SK-N-SH treated with all-trans-retinoic acid at 6 μM for 48 hours (cell line): ENCODE measurements at regions not wholly inside any gene's neighbourhood (a gene's known extent, or its start where the extent isn't known, plus 50 kb on each side); places are given as distances from the start of the nearest gene placed in this dataset.

ENCODE experiments used
- ATAC-seq: fragments of 200-7000 bp; cut with Tn5 transposase; 3 replicates; pipeline ENCODE4 v1.9.1; 2020; ENCODE audit warnings: mild to moderate bottlenecking, moderate library complexity
- CSDC2 ChIP-seq: fragments of 250-450 bp; sonication (Bioruptor Pico); IDR thresholded peaks from 2 replicates; pipeline ENCODE4 v1.5.0; 2020; ENCODE audit warnings: mild to moderate bottlenecking, moderate library complexity
- ESRRG ChIP-seq: fragments of 250-450 bp; sonication (Bioruptor Pico); IDR thresholded peaks from 2 replicates; pipeline ENCODE4 v1.6.1; 2021; ENCODE audit warnings: mild to moderate bottlenecking
- GLIS3 ChIP-seq: fragments of 250-450 bp; sonication (Bioruptor Pico); IDR thresholded peaks from 2 replicates; pipeline ENCODE4 v1.5.0; 2020; ENCODE audit warnings: mild to moderate bottlenecking, moderate library complexity
- ISL1 ChIP-seq: fragments of 250-450 bp; sonication (Bioruptor Pico); IDR thresholded peaks from 2 replicates; pipeline ENCODE4 v2.1.2; 2022; ENCODE audit warnings: mild to moderate bottlenecking, moderate library complexity
- OSR1 ChIP-seq: fragments of 250-450 bp; sonication (Bioruptor Pico); IDR thresholded peaks from 2 replicates; pipeline ENCODE4 v1.8.0; 2022; ENCODE audit warnings: moderate library complexity, mild to moderate bottlenecking, inconsistent platforms
- POU6F1 ChIP-seq: fragments of 250-450 bp; sonication (Bioruptor Pico); IDR thresholded peaks from 2 replicates; pipeline ENCODE4 v1.8.0; 2021; ENCODE audit warnings: low read depth, mild to moderate bottlenecking, moderate library complexity, borderline replicate concordance
- PPARA ChIP-seq: fragments of 250-450 bp; sonication (Bioruptor Pico); IDR thresholded peaks from 2 replicates; pipeline ENCODE4 v1.5.0; 2020; ENCODE audit warnings: mild to moderate bottlenecking, borderline replicate concordance
- RARB ChIP-seq: fragments of 250-450 bp; sonication (Bioruptor Pico); IDR thresholded peaks from 2 replicates; pipeline ENCODE4 v1.8.0; 2021; ENCODE audit warnings: mild to moderate bottlenecking, moderate library complexity
- SNAI2 ChIP-seq: fragments of 250-450 bp; sonication (Bioruptor Pico); IDR thresholded peaks from 2 replicates; pipeline ENCODE4 v1.5.0; 2020; ENCODE audit warnings: mild to moderate bottlenecking, moderate library complexity
- TSHZ2 ChIP-seq: fragments of 250-450 bp; sonication (Bioruptor Pico); IDR thresholded peaks from 2 replicates; pipeline ENCODE4 v1.5.0; 2020; ENCODE audit warnings: mild to moderate bottlenecking, moderate library complexity
- ZFP3 ChIP-seq: fragments of 250-450 bp; sonication (Bioruptor Pico); IDR thresholded peaks from 2 replicates; pipeline ENCODE4 v1.5.0; 2020; ENCODE audit warnings: mild to moderate bottlenecking, moderate library complexity
- ZFP30 ChIP-seq: fragments of 450-650 bp; formaldehyde crosslinking; IDR thresholded peaks from 2 replicates; pipeline ENCODE4 v1.5.0; 2022; ENCODE audit warnings: mild to moderate bottlenecking, moderate library complexity
- ZNF565 ChIP-seq: fragments of 450-650 bp; formaldehyde crosslinking; conservative IDR thresholded peaks from 2 replicates; pipeline ENCODE4 v1.5.0; 2020; ENCODE audit warnings: low read depth, mild to moderate bottlenecking, moderate library complexity
- ZNF70 ChIP-seq: fragments of 450-650 bp; formaldehyde crosslinking; IDR thresholded peaks from 2 replicates; pipeline ENCODE4 v1.5.0; 2020; ENCODE audit warnings: mild to moderate bottlenecking, moderate library complexity
- ZNF8 ChIP-seq: fragments of 450-650 bp; formaldehyde crosslinking; IDR thresholded peaks from 2 replicates; pipeline ENCODE4 v1.5.0; 2020; ENCODE audit warnings: mild to moderate bottlenecking, moderate library complexity
- TF ChIP-seq, protein P1 (sequence below): fragments of 250-450 bp; sonication (Bioruptor Pico); IDR thresholded peaks from 2 replicates; pipeline ENCODE4 v1.5.1; 2020; ENCODE audit warnings: low read depth, mild to moderate bottlenecking, moderate library complexity
- TF ChIP-seq, protein P2 (sequence below): fragments of 250-450 bp; sonication (Bioruptor Pico); IDR thresholded peaks from 2 replicates; pipeline ENCODE4 v1.8.0; 2020; ENCODE audit warnings: mild to moderate bottlenecking, moderate library complexity, borderline replicate concordance
- TF ChIP-seq, protein P3 (sequence below): fragments of 250-450 bp; sonication (Bioruptor Pico); IDR thresholded peaks from 2 replicates; pipeline ENCODE4 v1.5.1; 2021; ENCODE audit warnings: mild to moderate bottlenecking, moderate library complexity

GRCh38 chr6:144769142-144769541 lies 484.0 kb downstream of the UTRN start (continued):
- TF ChIP-seq ZFP3 = no peak
- TF ChIP-seq, protein P1, sequence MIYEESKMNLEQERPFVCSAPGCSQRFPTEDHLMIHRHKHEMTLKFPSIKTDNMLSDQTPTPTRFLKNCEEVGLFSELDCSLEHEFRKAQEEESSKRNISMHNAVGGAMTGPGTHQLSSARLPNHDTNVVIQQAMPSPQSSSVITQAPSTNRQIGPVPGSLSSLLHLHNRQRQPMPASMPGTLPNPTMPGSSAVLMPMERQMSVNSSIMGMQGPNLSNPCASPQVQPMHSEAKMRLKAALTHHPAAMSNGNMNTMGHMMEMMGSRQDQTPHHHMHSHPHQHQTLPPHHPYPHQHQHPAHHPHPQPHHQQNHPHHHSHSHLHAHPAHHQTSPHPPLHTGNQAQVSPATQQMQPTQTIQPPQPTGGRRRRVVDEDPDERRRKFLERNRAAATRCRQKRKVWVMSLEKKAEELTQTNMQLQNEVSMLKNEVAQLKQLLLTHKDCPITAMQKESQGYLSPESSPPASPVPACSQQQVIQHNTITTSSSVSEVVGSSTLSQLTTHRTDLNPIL (CRISPR knock-in tag) = no peak
- TF ChIP-seq, all 23 proteins: peak for 0

DNA sequence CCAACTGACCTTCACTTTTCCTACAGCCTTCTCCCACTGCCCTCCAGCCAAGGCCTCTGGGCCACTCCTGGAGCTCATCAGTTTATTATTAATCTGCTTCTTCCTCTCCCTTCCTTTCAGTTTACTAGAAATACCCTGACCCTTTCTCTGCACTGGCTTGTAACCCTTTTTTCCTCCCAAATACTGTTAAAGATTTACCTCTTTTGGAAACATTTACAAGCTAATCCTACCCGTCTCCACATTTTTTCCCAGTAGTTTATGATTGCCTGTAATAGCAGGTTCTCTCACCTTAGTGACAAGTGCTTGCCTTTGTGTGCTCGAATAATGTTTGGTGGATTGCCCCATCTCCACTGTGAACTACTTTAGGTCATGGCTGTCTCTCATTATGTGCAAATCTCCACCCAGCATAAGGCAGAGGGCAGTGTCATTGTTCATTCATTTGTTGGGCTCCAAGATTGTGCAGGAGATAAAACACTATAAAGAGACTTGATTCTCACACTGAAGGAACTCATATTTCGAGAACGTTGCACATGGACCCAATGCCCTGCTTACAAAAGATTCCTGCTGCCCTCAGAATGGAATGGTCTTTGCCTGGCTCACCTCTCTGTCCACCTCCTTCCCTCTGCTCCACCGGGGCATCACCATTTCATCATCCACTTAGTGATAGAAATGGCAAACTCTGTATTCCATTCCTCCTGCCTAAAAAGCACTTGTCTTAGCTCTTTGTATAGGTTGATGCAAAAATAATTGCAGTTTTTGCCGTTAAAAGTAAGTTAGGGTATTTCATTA lies 491.1 kb downstream of the UTRN start:
- ATAC-seq = no peak

GRCh38 chr6:144777249-144777648 lies 492.1 kb downstream of the UTRN start:
- ATAC-seq = no peak

More for the DNA sequence above, 491.1 kb downstream of the UTRN start:
- TF ChIP-seq TSHZ2 (CRISPR knock-in tag) = no peak
- TF ChIP-seq ZFP30 (CRISPR knock-in tag) = no peak
- TF ChIP-seq ZNF565 (CRISPR knock-in tag) = no peak
- no peak for TF ChIP-seq GLIS3 (CRISPR knock-in tag)
- TF ChIP-seq, protein P2, sequence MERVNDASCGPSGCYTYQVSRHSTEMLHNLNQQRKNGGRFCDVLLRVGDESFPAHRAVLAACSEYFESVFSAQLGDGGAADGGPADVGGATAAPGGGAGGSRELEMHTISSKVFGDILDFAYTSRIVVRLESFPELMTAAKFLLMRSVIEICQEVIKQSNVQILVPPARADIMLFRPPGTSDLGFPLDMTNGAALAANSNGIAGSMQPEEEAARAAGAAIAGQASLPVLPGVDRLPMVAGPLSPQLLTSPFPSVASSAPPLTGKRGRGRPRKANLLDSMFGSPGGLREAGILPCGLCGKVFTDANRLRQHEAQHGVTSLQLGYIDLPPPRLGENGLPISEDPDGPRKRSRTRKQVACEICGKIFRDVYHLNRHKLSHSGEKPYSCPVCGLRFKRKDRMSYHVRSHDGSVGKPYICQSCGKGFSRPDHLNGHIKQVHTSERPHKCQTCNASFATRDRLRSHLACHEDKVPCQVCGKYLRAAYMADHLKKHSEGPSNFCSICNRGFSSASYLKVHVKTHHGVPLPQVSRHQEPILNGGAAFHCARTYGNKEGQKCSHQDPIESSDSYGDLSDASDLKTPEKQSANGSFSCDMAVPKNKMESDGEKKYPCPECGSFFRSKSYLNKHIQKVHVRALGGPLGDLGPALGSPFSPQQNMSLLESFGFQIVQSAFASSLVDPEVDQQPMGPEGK (CRISPR knock-in tag) = no peak
- TF ChIP-seq POU6F1 (CRISPR knock-in tag) = no peak
- TF ChIP-seq OSR1 (CRISPR knock-in tag) = no peak
- TF ChIP-seq CSDC2 (CRISPR knock-in tag) = no peak
- TF ChIP-seq RARB = no peak
- TF ChIP-seq PPARA (CRISPR knock-in tag) = no peak
- no peak for TF ChIP-seq ESRRG (CRISPR knock-in tag)
- TF ChIP-seq, all 23 proteins: peak for 0

More at GRCh38 chr6:144777249-144777648, 492.1 kb downstream of the UTRN start:
- TF ChIP-seq RARB (no peak), ZNF70 (CRISPR knock-in tag) (no peak), ZFP30 (CRISPR knock-in tag) (no peak), ZNF8 (CRISPR knock-in tag) (no peak), CSDC2 (CRISPR knock-in tag) (no peak), ISL1 (CRISPR knock-in tag) (no peak), ZNF565 (CRISPR knock-in tag) (no peak), SNAI2 (CRISPR knock-in tag) (no peak), PPARA (CRISPR knock-in tag) (no peak)
- TF ChIP-seq, protein P3, sequence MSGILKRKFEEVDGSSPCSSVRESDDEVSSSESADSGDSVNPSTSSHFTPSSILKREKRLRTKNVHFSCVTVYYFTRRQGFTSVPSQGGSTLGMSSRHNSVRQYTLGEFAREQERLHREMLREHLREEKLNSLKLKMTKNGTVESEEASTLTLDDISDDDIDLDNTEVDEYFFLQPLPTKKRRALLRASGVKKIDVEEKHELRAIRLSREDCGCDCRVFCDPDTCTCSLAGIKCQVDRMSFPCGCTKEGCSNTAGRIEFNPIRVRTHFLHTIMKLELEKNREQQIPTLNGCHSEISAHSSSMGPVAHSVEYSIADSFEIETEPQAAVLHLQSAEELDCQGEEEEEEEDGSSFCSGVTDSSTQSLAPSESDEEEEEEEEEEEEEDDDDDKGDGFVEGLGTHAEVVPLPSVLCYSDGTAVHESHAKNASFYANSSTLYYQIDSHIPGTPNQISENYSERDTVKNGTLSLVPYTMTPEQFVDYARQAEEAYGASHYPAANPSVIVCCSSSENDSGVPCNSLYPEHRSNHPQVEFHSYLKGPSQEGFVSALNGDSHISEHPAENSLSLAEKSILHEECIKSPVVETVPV = no peak
- TF ChIP-seq, protein P2 (CRISPR knock-in tag) = no peak
